Epidermal melanocyte (primary cell): ENCODE measurements at regions not wholly inside any gene's neighbourhood (a gene's known extent, or its start where the extent isn't known, plus 50 kb on each side); places are given as distances from the start of the nearest gene placed in this dataset.

Experiments used
- DNase-seq: peaks from one replicate; pipeline ENCODE4 v3.0.0; 2011; ENCODE audit warnings: low spot score; ENCODE audit not compliant: insufficient read length

DNA sequence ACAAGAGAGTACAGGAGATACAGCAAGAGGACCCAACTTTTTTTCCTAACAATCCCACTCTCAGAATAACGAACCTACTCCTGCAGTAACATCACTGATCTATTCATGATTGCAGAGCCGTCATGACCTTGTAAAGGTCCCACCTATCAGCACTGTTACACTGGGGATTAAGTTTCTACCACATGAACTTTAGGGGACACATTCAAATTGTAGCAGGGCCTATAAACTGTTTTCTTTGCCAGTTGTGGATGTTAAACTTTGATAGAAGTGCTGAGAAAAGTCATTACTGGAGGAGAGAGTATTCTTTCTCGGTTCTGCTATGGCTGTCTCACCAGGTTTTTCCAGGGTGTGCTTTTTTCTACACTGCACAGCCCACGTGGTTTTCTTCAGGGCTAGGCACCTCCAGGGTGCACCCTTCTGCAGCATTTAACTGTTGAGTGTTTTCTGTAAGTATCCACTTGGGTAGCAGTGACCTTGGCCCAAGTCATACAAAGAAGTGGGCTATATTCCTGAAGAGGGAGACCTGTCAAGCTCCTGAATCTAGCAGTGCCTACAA is 131.6 kb upstream of the AHR start:
- DNase-seq, result no peak

DNA sequence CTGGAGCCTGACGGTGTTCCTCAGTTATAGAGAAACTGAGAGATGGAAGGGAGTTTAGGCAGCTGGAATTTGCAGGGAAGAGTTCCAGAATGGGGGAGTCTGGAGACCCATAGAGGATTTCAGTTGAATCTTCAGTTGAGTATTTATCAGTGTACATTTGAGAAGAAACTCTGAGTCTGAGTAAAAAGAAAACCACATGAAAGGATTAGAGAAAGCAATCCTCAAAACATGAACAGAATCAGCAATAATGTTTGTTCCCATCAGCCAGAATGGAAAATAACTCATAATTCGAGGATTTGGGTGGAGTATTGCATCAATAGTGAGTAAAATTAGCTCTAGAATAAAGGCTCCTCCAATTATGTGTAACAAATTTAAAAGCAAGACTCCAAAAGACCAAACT is 130.0 kb upstream of the AHR start:
- no peak for DNase-seq

DNA sequence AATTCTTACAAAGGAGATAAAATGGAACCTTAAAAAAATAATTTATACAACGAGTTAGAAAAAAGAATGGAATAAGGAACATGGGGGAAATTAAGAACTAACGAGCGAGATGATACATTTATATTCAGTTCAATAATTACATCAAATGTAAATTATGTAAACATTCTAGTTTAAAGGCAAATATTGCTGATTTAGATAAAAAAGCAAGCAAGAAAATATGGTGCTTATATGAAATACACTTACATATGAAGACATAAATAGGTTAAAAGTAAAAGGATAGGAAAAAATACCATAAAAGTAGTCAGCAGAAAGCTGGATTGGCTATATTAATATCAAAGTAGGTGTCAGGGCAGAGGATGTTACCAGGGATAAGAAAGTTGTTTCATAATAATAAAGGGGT is 127.0 kb upstream of the AHR start:
- DNase-seq, result no peak

DNA sequence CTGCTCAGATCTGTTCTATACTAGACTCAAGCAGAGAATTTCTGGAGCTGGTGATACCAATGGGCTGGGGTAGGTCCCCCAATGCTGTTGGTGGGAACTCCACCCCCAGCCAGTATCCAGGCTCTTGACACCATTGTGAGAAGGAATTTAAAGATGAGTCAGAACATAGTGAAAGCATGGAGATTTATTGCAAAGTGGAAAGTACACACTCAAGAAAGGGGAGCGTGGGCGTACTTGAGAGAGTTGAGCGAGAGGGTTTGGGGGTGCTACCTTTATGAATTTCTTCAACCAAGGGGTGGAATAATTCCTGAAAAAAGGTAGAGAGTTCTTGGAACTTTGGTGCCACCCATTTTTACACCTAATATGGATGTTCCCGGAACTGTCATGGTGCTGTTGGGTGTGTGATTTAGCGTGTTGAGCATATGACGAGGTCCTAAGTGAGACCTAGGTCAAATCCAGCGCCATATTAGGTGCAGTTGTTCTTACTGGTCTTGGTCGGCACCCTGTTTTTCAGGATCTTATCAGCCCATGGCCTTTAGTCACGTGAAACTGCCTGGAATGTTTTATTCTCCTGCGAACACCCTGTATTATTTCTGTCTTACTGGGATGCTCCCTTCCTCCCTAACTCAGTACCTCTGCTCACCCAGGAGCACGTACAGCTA is 122.0 kb upstream of the AHR start:
- DNase-seq, result no peak

DNA sequence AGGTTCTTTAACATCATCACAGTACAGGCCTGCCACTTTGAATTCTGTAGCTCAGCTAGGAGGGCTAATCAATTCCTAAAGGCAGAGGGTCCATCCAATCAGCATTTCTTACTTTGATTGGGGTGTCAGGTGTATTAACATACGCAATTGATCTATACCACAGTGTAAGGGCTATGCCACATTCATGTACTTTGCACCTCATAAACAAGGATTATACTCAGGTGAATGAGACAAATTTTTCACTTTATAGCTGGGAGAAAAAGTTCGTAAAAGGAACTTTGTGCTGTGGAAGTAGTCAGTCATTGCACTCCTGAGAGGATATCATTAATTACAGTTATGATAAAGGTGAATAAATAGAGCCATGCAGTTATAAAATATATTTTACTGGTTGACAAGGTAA is 119.9 kb upstream of the AHR start:
- no peak for DNase-seq

DNA sequence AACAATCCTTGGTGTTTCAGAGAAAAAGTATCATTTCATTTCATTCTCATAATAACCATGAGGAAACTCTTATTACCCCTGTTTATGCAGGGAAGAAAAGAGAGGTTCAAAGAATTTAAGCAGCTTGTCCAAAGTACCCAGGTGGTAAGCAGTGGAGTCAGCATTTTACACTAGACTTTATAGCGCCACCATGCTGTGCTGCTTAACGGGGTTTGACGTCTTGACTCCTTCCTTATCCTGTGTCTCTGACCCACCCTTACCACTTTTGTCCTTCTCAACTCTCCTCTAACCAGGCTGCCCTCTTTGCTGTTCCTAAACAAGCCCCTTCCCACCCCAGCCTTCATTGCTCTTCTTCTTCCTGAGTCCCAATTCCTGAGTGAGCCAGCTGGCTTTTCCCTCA is 117.0 kb upstream of the AHR start:
- no peak for DNase-seq

DNA sequence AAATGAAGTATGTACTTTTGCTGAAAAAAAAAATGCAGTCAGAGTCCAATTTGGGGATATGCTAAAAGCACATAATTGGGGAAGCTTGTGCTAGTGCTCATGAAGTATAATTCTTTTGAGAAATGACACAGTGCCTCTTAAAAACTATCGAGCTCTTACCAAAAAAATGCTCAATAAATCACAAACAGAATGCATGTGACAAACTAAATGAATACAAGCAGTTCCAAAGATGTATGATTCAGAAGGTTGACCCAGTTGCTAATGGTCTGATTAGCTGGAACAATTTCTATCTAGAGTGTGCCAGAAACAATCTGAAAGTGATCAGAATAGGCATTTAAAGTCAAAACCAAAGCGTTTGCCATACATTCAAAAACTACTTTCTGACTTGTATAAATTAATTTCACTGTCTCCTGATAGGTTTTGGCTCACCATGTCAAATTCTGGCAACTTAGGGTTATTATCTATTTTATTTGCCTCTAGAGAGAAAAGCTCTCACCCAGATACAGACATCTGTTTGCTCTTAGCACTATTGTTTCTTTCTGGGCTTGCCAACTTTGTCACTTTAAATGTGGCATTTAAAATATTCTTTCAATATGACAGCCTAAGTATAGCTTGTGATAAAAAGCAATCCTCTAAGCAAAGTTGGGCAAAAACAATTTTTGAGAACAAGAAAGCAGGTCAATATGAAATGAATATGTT is 114.7 kb upstream of the AHR start:
- DNase-seq, result no peak

DNA sequence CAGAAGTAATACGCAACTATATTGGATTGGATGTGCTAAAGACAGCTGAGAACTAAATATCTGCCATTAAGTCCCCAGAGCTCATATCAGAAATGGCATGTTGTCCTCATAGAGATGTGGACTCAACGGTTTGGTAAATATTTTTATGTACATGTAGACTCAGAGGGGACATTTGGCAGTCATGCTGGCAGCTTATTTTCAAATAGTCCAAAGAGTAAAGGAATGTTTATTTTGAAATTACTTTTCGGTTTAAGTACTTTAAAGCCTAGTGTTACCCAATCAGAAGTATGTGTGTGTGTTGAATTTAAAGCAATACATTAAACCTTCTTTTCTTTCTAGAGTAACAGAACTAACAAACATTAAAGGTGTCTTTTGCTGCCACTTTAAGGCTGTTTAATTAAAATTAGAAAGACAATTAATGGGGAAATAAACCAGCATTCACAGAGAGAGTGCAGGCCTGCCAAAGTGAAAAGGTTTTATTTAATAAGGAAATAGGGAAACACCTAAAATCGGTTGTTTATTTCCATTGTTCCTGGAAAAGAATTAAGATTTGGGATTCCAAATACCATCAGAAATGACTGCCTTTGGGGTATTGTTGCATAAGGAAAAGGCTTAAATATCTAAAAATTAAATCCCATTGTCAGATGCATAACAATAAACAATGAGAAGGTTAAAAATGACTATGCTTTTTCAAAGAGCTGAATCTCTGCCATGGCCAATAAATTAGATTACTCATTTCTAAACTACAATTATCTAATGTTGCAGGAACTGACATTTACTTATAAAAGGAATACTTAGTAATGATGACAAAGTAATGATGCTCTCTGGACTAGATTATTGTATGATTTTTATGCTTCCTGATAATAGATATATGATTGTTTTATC is 113.4 kb upstream of the AHR start:
- no peak for DNase-seq

DNA sequence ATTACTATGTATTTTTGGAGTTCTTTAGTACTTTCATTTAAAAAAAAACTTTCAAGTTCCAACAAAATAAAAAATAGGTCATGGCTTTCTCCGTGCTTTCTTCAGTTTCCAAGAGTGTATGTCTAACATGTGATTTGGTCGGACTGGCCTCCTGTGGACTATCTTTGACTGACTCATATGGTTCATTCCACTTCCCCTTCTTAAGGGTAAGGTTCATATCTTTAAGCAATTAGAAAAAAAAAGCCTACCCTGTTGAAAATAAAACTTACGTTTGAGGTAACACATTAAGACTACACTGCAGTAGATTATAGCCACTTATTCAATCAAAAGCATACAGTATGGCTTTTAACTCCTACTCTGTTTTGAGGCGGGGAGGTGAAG is 112.8 kb upstream of the AHR start:
- DNase-seq, result no peak

DNA sequence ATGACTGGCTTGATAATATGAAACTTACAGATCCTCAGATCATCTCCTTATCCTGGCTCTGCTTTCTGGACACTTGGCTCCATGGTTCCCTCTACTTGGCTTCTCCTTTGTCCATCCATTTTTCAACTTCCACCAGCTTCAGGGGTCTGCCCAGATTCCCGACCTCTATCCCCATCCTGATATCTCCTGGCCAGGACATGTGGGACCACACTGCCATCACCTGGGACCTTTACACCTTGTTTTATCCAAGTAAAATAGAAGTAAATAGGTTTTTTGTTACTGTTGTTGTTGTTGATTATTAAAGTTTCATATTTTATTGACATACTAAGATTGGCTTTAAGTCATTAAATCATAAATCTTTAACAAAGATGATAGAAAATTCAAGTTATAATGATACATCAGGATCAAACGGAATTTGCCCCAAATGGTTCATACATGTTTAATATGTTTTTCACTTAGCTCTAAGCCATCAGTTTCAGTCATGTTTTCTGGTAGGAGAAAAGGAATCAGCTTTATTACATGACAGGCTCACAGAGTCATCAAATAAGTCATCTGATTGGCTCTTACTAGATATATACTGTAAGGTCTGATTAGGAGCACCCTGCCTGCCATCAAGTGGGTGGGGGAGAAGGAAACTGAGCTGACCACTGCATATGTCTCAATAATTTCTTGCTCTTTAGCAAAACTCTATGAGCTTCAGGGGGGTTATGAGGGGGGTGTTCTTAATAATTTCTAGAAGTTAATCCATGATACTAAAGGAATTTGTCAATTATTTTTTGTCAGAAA is 111.5 kb upstream of the AHR start:
- DNase-seq, result no peak

DNA sequence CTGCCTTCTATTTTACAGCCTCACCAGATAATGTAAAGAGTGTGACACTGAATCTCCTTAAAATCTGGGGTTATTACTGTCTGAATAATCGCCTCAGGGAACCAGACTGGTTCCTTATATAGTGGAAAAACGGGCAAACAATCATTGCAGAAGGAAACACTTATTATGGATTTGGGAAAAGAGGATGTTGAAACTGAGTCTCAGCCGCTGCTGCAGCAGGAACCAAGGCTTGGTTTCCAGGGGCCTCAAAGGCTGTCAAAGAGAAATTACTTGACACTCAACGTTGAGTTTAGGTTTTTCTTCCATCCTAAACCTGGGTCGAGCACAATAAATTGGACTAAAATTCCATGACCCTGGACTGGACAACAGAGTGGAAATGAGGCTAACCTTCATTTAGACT is 103.8 kb upstream of the AHR start:
- no peak for DNase-seq

DNA sequence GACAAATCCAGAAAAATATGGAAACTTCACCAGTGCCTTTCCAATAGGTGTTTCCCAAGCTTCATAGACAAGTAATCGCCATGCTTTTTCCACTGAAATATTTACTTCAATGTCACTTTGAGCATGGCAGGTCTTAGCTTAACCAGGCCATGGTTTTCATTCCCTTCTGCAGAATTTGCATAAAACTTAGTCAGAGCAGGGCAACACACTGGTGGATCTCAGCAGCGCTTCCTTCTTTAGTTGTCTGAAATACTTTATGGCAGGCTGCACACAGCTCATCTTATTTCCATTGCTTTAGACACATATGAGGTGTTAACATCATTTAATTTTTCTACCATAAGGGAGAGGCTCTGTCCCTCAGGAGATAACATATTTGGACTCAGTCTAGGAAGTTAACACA is 102.9 kb upstream of the AHR start:
- DNase-seq, result no peak

DNA sequence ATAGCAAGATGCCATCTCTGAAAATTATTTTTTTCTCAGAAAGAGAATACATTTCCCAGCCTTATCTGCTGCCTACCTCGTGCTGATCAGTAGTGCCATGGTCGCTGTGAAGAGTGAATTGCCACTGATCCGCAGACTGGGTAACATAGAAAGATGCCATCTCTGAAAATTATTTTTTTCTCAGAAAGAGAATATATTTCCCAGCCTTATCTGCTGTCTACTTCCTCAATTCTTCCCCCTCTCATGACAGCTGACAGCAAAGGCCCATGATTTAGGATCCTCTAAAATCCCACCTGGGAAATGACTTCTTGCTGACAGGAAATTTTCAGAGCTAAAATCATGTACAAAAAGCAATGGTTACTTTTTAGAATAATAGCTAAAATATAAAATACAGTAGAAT is 92.5 kb upstream of the AHR start:
- DNase-seq, result no peak

DNA sequence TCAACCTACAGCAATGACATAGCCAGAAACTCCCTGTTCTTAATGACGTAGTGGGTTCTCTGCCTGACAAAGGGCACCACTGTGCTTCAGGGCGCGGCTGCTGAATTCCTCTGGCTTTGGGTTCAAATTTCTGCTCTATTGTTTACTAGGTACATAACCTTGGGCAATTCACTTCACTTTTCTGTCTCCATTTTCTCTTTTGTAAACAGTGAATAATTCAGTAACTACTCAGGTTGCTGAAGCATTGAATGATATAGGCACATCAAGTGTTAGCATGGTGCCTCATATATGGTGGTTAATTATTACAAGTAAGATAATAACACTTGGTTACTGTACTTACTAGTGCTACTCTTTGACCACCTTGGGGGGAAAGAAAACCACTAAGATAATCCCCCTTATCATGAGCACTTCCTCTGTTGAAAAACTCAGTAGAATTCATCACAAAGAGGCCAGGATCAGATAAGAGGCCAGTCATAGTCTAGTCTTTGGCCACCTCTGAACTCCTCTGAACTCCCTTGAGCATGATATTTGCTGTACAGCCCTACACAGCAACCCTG is 92.0 kb upstream of the AHR start:
- no peak for DNase-seq

DNA sequence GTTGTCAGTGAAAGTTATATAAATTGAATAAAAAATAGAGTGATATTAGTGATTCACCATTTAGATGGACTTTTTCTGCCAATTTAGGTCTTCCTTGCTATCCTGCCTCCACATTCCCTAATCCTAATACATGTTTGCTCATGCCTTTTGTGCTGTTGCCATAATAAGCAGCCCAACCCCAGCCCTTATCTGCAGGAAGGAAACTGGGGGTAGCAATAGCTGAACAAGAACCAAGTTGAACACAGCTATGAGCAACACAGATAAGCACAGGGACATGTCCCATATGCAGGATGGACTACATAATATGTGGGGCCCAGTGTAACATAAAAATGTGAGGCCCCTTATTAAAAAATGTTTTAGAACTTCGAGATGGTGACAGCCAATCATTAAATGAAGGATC is 91.2 kb upstream of the AHR start:
- DNase-seq, result no peak

DNA sequence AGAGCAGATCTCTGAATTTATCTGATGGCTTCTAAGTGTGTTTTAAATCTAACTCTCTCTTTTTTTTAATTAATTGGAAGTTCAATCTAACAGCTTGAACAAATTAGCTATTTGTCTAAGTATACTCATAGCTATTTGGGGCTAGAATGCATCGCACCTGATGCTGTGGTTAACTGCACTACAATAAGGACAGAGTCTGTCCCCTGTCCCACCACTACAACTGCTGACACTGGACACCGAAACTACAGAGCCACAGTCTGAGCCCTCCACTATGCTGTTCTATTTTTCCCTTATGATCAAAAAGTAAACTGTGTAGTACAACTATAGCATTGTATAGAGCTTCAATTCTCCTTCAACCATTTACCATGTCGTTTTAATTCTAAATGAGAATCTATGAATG is 89.4 kb upstream of the AHR start:
- no peak for DNase-seq

DNA sequence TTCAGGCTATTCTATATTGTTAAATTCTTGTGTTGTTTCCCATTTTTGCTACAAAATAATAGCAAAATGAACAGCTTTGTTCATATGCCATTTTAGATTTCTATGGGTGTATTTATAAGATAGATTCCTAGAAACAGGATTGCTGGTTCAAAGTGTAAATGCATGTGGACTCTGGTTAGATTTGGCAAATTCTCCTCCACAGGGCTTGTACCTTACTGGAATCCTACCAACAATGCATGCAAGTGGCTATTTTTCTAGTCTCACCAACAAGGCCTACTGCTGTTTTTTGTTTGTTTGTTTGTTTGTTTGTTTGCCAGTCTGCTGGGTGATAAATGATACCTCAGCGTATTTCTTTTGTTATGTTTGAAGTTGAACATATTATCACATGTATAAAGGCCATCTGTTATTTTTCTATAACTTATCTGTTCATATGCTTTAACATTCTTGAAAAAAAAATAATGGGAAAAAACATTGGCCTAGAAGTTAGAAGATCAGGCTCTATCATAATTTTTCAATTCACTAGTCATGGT is 87.1 kb upstream of the AHR start:
- DNase-seq, result no peak

DNA sequence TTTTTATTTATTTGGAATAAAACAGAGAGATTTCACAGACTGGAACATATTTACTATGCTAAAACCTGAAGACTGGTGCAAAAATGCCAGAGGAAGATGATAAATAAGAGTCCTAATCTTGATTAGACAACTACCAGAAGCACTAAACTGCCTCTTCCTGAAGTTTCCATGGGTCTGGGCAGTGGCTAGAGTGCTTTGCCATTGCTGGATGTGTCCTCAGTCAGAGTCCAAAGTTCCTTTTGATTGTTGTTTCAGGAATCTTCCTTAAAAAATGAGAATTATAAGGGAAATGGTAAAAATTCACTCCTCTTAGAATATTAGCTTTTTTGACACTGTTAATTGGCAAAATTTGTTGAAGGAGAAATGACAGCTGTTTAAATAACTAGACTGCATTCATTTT is 86.3 kb upstream of the AHR start:
- DNase-seq, result no peak

DNA sequence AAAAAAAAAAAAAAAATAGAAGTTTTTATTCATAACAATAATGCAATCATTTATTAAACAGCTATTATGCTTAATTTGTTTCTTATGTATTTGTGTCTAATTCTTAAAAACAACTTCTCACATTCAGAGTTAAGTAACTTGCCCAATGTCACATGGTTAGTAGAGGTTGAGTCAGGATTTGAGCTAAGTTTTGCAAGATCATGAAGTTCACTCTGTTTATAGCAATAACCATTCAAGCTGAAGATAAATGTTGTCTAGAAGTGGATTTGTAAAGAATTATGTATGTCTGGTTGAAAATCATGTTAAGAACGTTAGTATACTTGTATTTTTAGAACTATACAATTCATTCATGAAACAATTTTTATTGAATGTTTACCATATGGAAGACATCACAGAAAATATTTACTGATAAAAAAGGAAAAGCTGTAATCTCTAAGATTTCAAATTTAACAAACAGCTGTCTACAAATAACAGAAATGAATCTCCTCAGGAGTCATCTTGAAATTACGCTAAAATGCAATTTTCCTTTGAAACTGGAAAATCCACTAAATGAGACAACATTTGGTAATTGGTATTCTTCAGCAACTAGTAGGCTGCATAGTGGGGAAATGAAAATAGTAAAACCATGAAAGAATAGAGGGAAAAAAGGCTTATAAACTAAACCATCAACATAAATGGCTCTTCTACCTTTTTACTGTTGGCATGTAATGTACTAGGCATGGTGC is 70.5 kb upstream of the AHR start:
- DNase-seq, result no peak

DNA sequence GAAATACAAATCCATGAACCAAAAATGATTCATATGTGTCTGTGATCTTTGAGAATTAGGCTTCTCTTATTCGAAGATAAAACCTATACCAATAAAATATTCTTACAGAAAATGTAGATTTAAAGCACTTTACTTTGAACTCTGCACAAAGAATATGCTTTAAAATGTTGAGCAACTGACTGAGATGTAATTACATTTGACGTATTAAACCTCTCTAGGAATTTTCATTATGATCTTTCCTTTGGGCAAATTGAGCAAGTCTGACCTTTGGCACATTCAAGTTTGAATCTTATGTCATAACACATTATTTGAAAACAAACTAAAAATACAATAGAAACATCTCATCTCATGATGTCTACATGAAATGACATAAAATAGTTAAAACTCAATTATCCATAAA is 69.2 kb upstream of the AHR start:
- DNase-seq, result no peak
